Chondrocyte (in vitro differentiated cells): ENCODE measurements at regions not wholly inside any gene's neighbourhood (a gene's known extent, or its start where the extent isn't known, plus 50 kb on each side); places are given as distances from the start of the nearest gene placed in this dataset.

Experiments used
- DNase-seq: peaks from one replicate; pipeline ENCODE4 v3.0.0; 2021; ENCODE audit warnings: mixed read lengths, low spot score
- H3K27ac Mint-ChIP-seq: one replicate; pipeline ENCODE4 v1.8.0; 2021; ENCODE audit warnings: mild to moderate bottlenecking, moderate library complexity, mixed read lengths; ENCODE audit not compliant: unreplicated experiment
- H3K27me3 Mint-ChIP-seq: 2 replicates; pipeline ENCODE4 v1.8.0; 2021; ENCODE audit warnings: low read depth, mixed read lengths
- H3K36me3 Mint-ChIP-seq: 2 replicates; pipeline ENCODE4 v1.8.0; 2021; ENCODE audit warnings: low read depth, mixed read lengths
- H3K4me1 Mint-ChIP-seq: 2 replicates; pipeline ENCODE4 v1.8.0; 2021; ENCODE audit warnings: low read depth, mild to moderate bottlenecking, mixed read lengths
- H3K4me3 Mint-ChIP-seq: one replicate; pipeline ENCODE4 v1.8.0; 2021; ENCODE audit warnings: mild to moderate bottlenecking, moderate library complexity, mixed read lengths; ENCODE audit not compliant: unreplicated experiment
- H3K9me3 Mint-ChIP-seq: 2 replicates; pipeline ENCODE4 v1.8.0; 2021; ENCODE audit warnings: low read depth, mixed read lengths
- CTCF ChIP-seq: fragments of 200-600 bp; sonication (generic); IDR thresholded peaks from 2 replicates; pipeline ENCODE4 v1.5.0; 2021; ENCODE audit warnings: antibody characterized with exemption, mild to moderate bottlenecking, moderate library complexity

GRCh38 chr15:93469994-93470393 is 381.0 kb upstream of the RGMA start:
- DNase-seq = no peak
- Mint-ChIP-seq H3K36me3 (no peaks in the 10 kb centered on the region), H3K4me3 (no peak overlapping the region), H3K9me3 (no peaks in the 10 kb centered on the region), H3K4me1 (peaks cover 5% of the 10 kb centered on the region), H3K27ac (no peak overlapping the region), H3K27me3 (peaks cover 2% of the 10 kb centered on the region)
- no peak for TF ChIP-seq CTCF

- no peak for TF ChIP-seq CTCF
- Mint-ChIP-seq H3K9me3 (no peaks in the 10 kb centered on the region), H3K4me1 (peaks cover 5% of the 10 kb centered on the region), H3K27me3 (peaks cover 6% of the 10 kb centered on the region), H3K36me3 (no peaks in the 10 kb centered on the region), H3K4me3 (no peak overlapping the region), H3K27ac (no peak overlapping the region)
- DNase-seq = no peak
These were observed 378.3 kb upstream of the RGMA start for GRCh38 chr15:93467337-93467736.

GRCh38 chr15:93466380-93466779 is 377.4 kb upstream of the RGMA start:
- Mint-ChIP-seq H3K27ac (no peak overlapping the region), H3K36me3 (no peaks in the 10 kb centered on the region), H3K4me3 (no peak overlapping the region), H3K4me1 (peaks cover 5% of the 10 kb centered on the region), H3K27me3 (peaks cover 7% of the 10 kb centered on the region), H3K9me3 (no peaks in the 10 kb centered on the region)
- no peak for TF ChIP-seq CTCF
- no peak for DNase-seq

GRCh38 chr15:93462690-93463089 is 373.7 kb upstream of the RGMA start:
- TF ChIP-seq CTCF = no peak
- Mint-ChIP-seq H3K9me3 (peaks cover 5% of the 10 kb centered on the region), H3K27me3 (peaks cover 7% of the 10 kb centered on the region), H3K36me3 (peaks cover 2% of the 10 kb centered on the region), H3K27ac (no peak overlapping the region), H3K4me3 (no peak overlapping the region), H3K4me1 (peaks cover 13% of the 10 kb centered on the region)
- DNase-seq = no peak

GRCh38 chr15:93460717-93461116 is 371.7 kb upstream of the RGMA start:
- peaks cover 2% of the 10 kb centered on the region for H3K36me3 Mint-ChIP-seq
- H3K27me3 Mint-ChIP-seq = peaks cover 7% of the 10 kb centered on the region

More at GRCh38 chr15:93460717-93461116, 371.7 kb upstream of the RGMA start:
- H3K4me1 Mint-ChIP-seq = peaks cover 8% of the 10 kb centered on the region
- no peak overlapping the region for H3K4me3 Mint-ChIP-seq
- H3K9me3 Mint-ChIP-seq = peaks cover 5% of the 10 kb centered on the region
- no peak for DNase-seq
- TF ChIP-seq CTCF = no peak
- no peak overlapping the region for H3K27ac Mint-ChIP-seq
